ENCODE measurements at regions not wholly inside any gene's neighbourhood (a gene's known extent, or its start where the extent isn't known, plus 50 kb on each side); places are given as distances from the start of the nearest gene placed in this dataset.
"Not testable (repeated sequence)": the region's sequence is repeated elsewhere in the genome, so short reads cannot be mapped to it uniquely, and the experiment has no call there.

GRCh38 chr3:151675858-151676615 is 57.7 kb upstream of the AADACL2 start:
- DNase-seq (ENCODE audit: low spot score): no peak
- ATAC-seq: no peak
- intact Hi-C loops (cut with DNase I): no loop called here

- intact Hi-C loops (cut with DNase I): no loop called here
- no peak for ATAC-seq
- no peak for DNase-seq (ENCODE audit: low spot score)
These were observed 59.8 kb upstream of the AADACL2 start for GRCh38 chr3:151673974-151674373.

- DNase-seq (ENCODE audit: low spot score); intact Hi-C loops (cut with DNase I); ATAC-seq: not testable (repeated sequence)
These were observed 66.0 kb upstream of the AADACL2 start for GRCh38 chr3:151667762-151668161.

GRCh38 chr3:151660885-151661284 is 72.8 kb upstream of the AADACL2 start:
- intact Hi-C loops (cut with DNase I): no loop called here

GRCh38 chr3:151644986-151645385 is 88.7 kb upstream of the AADACL2 start:
- DNase-seq (ENCODE audit: low spot score) (no peak), ATAC-seq (no peak)
- intact Hi-C loops (cut with DNase I): no loop called here

More at GRCh38 chr3:151660885-151661284, 72.8 kb upstream of the AADACL2 start:
- DNase-seq (ENCODE audit: low spot score) (no peak), ATAC-seq (no peak)

- ATAC-seq: no peak
- no peak for DNase-seq (ENCODE audit: low spot score)
- intact Hi-C loops (cut with DNase I): no loop called here
These were observed 89.6 kb upstream of the AADACL2 start for GRCh38 chr3:151644020-151644620.

GRCh38 chr3:151639418-151639740 is 94.3 kb upstream of the AADACL2 start:
- intact Hi-C loops (cut with DNase I): no loop called here
- ATAC-seq (peak; percentile 46), DNase-seq (ENCODE audit: low spot score) (no peak)

GRCh38 chr3:151638555-151639417 is 94.9 kb upstream of the AADACL2 start:
- ATAC-seq (peak; percentile 20), DNase-seq (ENCODE audit: low spot score) (no peak)
- intact Hi-C loops (cut with DNase I): no loop called here

- intact Hi-C loops (cut with DNase I): no loop called here
- DNase-seq (ENCODE audit: low spot score) (no peak), ATAC-seq (no peak)
These were observed 97.8 kb upstream of the AADACL2 start for GRCh38 chr3:151635905-151636304.

- intact Hi-C loops (cut with DNase I): no loop called here
- DNase-seq (ENCODE audit: low spot score) (no peak), ATAC-seq (peak; percentile 27)
These were observed 101.8 kb upstream of the AADACL2 start for GRCh38 chr3:151631946-151632345.

- ATAC-seq: peak; percentile 91
- no peak for DNase-seq (ENCODE audit: low spot score)
- intact Hi-C loops (cut with DNase I): no loop called here
These were observed 102.7 kb upstream of the AADACL2 start for GRCh38 chr3:151630938-151631441.

GRCh38 chr3:151630035-151630434 is 103.7 kb upstream of the AADACL2 start:
- intact Hi-C loops (cut with DNase I): no loop called here
- ATAC-seq: no peak
- no peak for DNase-seq (ENCODE audit: low spot score)

- intact Hi-C loops (cut with DNase I): no loop called here
- no peak for DNase-seq (ENCODE audit: low spot score)
- no peak for ATAC-seq
These were observed 108.1 kb upstream of the AADACL2 start for GRCh38 chr3:151625586-151625985.

- ATAC-seq (no peak), DNase-seq (ENCODE audit: low spot score) (no peak)
- intact Hi-C loops (cut with DNase I): no loop called here
These were observed 108.6 kb upstream of the AADACL2 start for GRCh38 chr3:151625086-151625485.

GRCh38 chr3:151620071-151620470 is 113.7 kb upstream of the AADACL2 start:
- ATAC-seq: no peak
- intact Hi-C loops (cut with DNase I): no loop called here
- DNase-seq (ENCODE audit: low spot score): no peak

GRCh38 chr3:151615464-151615863 is 118.3 kb upstream of the AADACL2 start:
- no peak for DNase-seq (ENCODE audit: low spot score)
- ATAC-seq: no peak
- intact Hi-C loops (cut with DNase I): no loop called here

GRCh38 chr3:151612115-151612514 is 121.6 kb upstream of the AADACL2 start:
- intact Hi-C loops (cut with DNase I): no loop called here
- ATAC-seq (peak; percentile 68), DNase-seq (ENCODE audit: low spot score) (no peak)

GRCh38 chr3:151611419-151611818 is 122.3 kb upstream of the AADACL2 start:
- peak; percentile 91 for ATAC-seq
- DNase-seq (ENCODE audit: low spot score): no peak
- intact Hi-C loops (cut with DNase I): no loop called here

- no peak for DNase-seq (ENCODE audit: low spot score)
- no peak for ATAC-seq
- intact Hi-C loops (cut with DNase I): no loop called here
These were observed 124.2 kb upstream of the AADACL2 start for GRCh38 chr3:151609491-151609890.

- DNase-seq (ENCODE audit: low spot score) (no peak), ATAC-seq (no peak)
- intact Hi-C loops (cut with DNase I): no loop called here
These were observed 128.8 kb upstream of the AADACL2 start for GRCh38 chr3:151604891-151605290.
